Right atrium auricular region (tissue), 2 donors: ENCODE measurements at regions not wholly inside any gene's neighbourhood (a gene's known extent, or its start where the extent isn't known, plus 50 kb on each side); places are given as distances from the start of the nearest gene placed in this dataset.
"Not testable (repeated sequence)": the region's sequence is repeated elsewhere in the genome, so short reads cannot be mapped to it uniquely, and the experiment has no call there.

Experiments
- DNase-seq: peaks from one replicate; pipeline ENCODE4 v3.0.0-alpha.2; 2019; ENCODE audit warnings: low spot score
- H3K27ac ChIP-seq, 2 donors: fragments of 200-600 bp; sonication (generic); 1 replicate in 1 of 2; 2 replicates in 1 of 2; pipeline ENCODE4 v1.5.1; 2016 to 2019
- H3K27me3 ChIP-seq, 2 donors: fragments of 200-600 bp; sonication (generic); one replicate each; pipeline versions ENCODE4 v1.5.1 to v1.6.0; 2017 to 2019
- H3K36me3 ChIP-seq: fragments of 200-600 bp; sonication (generic); one replicate; pipeline ENCODE4 v1.5.1; 2016
- H3K4me1 ChIP-seq, 2 donors: fragments of 200-600 bp; sonication (generic); one replicate each; pipeline versions ENCODE4 v1.5.1 to v1.6.0; 2017 to 2019
- H3K4me3 ChIP-seq, 2 donors: fragments of 200-600 bp; sonication (generic); 1 replicate in 1 of 2; 2 replicates in 1 of 2; pipeline ENCODE4 v1.5.1; 2017 to 2019; ENCODE audit warnings: mild to moderate bottlenecking in 1 of 2, moderate library complexity in 1 of 2
- H3K9me3 ChIP-seq, 2 donors: fragments of 200-600 bp; sonication (generic); one replicate each; pipeline ENCODE4 v1.5.1; 2019
- TF ChIP-seq, protein P1 (sequence below), 2 donors: fragments of 200-600 bp; sonication (generic); IDR thresholded peaks; one replicate each; pipeline ENCODE4 v1.5.1; 2019; ENCODE audit warnings: antibody characterized with exemption in 2 of 2

DNA sequence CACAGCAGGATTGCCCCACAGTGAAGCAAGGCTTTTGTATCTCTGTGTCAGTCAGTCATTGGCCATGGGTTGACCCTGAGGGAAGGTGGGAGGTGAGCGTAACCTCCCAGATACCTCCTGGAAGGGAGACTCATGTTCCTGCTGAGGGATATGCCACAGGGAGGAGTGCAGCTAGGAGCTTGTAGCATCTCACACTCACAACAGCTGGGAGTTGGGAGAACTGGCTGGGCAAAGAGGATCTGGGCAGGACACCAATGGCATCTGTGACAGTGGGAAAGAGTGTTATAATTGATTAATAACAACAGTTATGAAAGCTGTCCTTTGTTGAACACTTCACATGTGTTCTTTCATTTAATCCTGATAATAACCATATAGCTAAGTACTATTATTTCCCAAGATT, 171.0 kb downstream of the TLE3 start:
- no peak for DNase-seq
- H3K4me3 ChIP-seq = no peak overlapping the region
- H3K9me3 ChIP-seq = peaks cover 0 to 22% of the 10 kb centered on the region in 2 donors
- TF ChIP-seq, protein P1, sequence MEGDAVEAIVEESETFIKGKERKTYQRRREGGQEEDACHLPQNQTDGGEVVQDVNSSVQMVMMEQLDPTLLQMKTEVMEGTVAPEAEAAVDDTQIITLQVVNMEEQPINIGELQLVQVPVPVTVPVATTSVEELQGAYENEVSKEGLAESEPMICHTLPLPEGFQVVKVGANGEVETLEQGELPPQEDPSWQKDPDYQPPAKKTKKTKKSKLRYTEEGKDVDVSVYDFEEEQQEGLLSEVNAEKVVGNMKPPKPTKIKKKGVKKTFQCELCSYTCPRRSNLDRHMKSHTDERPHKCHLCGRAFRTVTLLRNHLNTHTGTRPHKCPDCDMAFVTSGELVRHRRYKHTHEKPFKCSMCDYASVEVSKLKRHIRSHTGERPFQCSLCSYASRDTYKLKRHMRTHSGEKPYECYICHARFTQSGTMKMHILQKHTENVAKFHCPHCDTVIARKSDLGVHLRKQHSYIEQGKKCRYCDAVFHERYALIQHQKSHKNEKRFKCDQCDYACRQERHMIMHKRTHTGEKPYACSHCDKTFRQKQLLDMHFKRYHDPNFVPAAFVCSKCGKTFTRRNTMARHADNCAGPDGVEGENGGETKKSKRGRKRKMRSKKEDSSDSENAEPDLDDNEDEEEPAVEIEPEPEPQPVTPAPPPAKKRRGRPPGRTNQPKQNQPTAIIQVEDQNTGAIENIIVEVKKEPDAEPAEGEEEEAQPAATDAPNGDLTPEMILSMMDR (IDR thresholded peaks at IDR 0.05) = no peak
- H3K36me3 ChIP-seq = no peaks in the 10 kb centered on the region
- peaks cover 0 to 4% of the 10 kb centered on the region in 2 donors for H3K4me1 ChIP-seq
- no peak overlapping the region for H3K27ac ChIP-seq
- H3K27me3 ChIP-seq = no peaks in the 10 kb centered on the region

DNA sequence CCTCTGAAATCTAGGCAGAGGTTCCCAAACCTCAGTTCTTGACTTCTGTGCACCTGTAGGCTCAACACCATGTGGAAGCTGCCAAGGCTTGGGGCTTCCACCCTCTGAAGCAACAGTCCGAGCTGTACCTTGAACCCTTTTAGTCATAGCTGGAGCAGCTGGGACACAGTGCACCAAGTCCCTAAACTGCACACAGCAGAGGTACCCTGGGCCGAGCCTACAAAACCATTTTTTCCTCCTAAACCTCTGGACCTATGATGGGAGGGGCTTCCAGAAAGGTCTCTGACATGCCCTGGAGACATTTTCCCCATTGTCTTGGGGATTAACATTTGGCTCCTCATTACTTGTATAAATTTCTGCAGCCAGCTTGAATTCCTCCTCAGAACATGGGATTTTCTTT, 168.8 kb downstream of the TLE3 start:
- DNase-seq, H3K4me3 ChIP-seq, H3K27me3 ChIP-seq, H3K4me1 ChIP-seq, H3K27ac ChIP-seq, H3K36me3 ChIP-seq: not testable (repeated sequence)
- H3K9me3 ChIP-seq = peaks cover 0 to 17% of the 10 kb centered on the region in 2 donors

DNA sequence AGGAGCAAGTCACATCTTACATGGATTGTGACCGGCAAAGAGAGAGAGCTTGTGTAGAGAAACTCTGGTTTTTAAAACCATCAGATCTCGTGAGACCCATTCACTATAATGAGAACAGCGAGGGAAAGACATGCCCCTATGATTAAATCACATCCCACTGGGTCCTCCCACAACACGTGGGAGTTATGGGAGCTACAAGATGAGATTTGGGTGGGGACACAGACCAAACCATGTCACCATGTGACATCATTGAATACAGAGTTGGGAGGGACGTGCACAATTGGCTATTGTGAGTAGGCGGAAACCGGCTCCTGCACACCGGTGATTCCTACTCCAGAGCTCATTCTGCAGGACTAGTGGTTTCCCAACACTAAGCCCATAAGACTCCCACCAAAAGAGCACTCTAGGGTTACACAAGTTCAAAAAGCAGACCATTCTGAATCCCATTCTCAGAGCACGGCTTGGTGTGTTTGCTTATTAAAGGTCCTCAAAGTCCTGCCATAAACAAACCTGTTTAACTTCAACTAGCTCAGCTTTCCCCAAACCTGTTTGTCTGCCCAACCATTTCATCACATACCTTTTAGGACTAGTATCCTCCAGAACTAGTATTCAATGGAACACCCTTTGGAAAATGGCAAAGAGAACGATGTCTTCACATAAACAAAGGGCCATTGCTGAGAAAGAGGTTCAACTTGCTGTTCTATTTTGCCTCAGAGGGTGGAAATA, 167.6 kb downstream of the TLE3 start:
- H3K27ac ChIP-seq = peak overlapping the region; percentile 52 to 85
- peaks cover 0 to 12% of the 10 kb centered on the region in 2 donors for H3K9me3 ChIP-seq
- TF ChIP-seq, protein P1 (IDR thresholded peaks at IDR 0.05) = no peak
- no peak overlapping the region for H3K4me3 ChIP-seq
- no peaks in the 10 kb centered on the region for H3K27me3 ChIP-seq
- no peaks in the 10 kb centered on the region for H3K36me3 ChIP-seq
- no peak for DNase-seq
- peaks cover 0 to 5% of the 10 kb centered on the region in 2 donors for H3K4me1 ChIP-seq

DNA sequence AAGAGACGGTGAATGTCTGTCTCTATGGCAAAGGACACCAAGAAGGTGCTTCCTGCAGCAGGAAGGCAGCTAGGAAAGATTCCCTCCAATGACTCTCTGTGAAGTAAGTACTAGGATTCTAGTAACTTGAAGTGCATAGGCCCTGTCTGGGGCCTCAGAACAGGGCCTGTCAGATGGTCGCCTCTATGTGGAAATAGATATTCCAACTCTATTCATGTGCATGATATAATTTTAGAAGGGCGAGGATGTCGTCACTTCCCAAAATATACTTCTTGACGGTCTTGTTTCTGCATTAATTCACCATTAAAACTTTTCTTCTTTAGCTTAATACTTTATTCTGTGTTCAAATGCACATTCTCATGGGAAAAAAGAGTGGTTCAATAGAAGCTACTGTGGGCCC, 167.0 kb downstream of the TLE3 start:
- DNase-seq = no peak
- Histone ChIP-seq H3K9me3 (peaks cover 0 to 13% of the 10 kb centered on the region in 2 donors), H3K4me3 (no peak overlapping the region), H3K27me3 (no peaks in the 10 kb centered on the region), H3K4me1 (peaks cover 0 to 5% of the 10 kb centered on the region in 2 donors), H3K36me3 (no peaks in the 10 kb centered on the region), H3K27ac (peak overlapping the region; percentile 52 to 85)
- TF ChIP-seq, protein P1 (IDR thresholded peaks at IDR 0.05) = no peak

DNA sequence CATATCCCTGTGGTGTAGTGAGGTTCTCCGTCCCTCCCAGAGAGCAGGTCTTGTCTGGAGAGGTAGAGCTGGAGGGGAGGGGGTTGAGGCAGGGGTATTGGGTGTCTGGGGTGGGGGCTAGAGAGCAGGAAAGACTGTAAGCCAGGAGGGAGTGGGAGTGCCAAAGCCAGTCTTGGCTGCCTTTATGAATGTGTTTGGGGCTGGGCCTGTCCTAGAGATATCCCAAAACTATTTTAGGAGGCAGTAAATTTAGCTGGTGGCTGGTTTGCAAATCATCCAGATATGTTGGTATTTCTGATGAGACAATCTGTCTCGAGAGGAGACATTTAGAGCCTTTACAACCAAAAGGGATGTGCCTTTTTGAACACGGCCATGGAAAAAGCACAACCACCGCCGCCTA, 166.6 kb downstream of the TLE3 start:
- TF ChIP-seq, protein P1 (IDR thresholded peaks at IDR 0.05) = no peak
- no peak for DNase-seq
- Histone ChIP-seq H3K4me1 (peaks cover 0 to 5% of the 10 kb centered on the region in 2 donors), H3K9me3 (peaks cover 0 to 17% of the 10 kb centered on the region in 2 donors), H3K27me3 (no peaks in the 10 kb centered on the region), H3K27ac (peak overlapping the region; percentile 52 to 85), H3K36me3 (no peaks in the 10 kb centered on the region), H3K4me3 (no peak overlapping the region)

DNA sequence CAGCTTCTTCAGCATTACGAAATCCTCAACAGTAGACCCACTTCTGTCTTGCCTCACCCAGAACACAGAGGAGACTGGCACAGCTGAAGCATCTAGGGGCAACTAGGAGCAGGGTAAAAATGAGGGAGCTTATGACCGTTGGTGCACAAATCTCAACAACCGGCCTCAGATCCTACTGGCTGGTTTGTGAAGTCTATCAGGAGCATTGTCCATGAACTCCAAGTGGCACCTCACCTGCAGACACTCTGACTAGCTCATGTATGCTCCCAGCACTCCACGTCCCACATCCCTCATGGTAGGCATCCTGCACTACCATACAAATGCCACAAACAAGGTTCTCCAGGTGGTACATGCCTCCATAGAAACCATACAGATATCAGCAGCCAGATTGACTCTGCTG, 163.1 kb downstream of the TLE3 start:
- no peak overlapping the region for H3K27ac ChIP-seq
- peaks cover 0 to 18% of the 10 kb centered on the region in 2 donors for H3K9me3 ChIP-seq
- no peak overlapping the region for H3K4me3 ChIP-seq
- no peaks in the 10 kb centered on the region for H3K27me3 ChIP-seq
- peak; percentile 13 for DNase-seq
- H3K4me1 ChIP-seq = peaks cover 0 to 5% of the 10 kb centered on the region in 2 donors
- H3K36me3 ChIP-seq = no peaks in the 10 kb centered on the region
- TF ChIP-seq, protein P1 (IDR thresholded peaks at IDR 0.05) = no peak
